Upper lobe of left lung (tissue), 4 donors: ENCODE measurements at regions not wholly inside any gene's neighbourhood (a gene's known extent, or its start where the extent isn't known, plus 50 kb on each side); places are given as distances from the start of the nearest gene placed in this dataset.
"Not testable (repeated sequence)": the region's sequence is repeated elsewhere in the genome, so short reads cannot be mapped to it uniquely, and the experiment has no call there.

Experiments used
- CTCF ChIP-seq, 6 experiments: fragments of 450-650 bp in 4 of 6; fragments of 200-600 bp in 2 of 6; sonication (generic) in 2 of 6; IDR thresholded peaks; one replicate each; pipeline ENCODE4 v1.5.1; 2016 to 2019; ENCODE audit warnings: antibody characterized with exemption in 6 of 6
- POLR2A ChIP-seq, 4 donors: fragments of 450-650 bp; IDR thresholded peaks; one replicate each; pipeline ENCODE4 v1.5.1; 2016 to 2017; ENCODE audit warnings: antibody characterized with exemption in 4 of 4, mild to moderate bottlenecking in 2 of 4

- not testable (repeated sequence) for TF ChIP-seq CTCF, POLR2A (IDR thresholded peaks at IDR 0.05)
Observed at GRCh38 chr2:132318481-132318880, 98.1 kb upstream of the GPR39 start.
